ENCODE measurements at regions not wholly inside any gene's neighbourhood (a gene's known extent, or its start where the extent isn't known, plus 50 kb on each side); places are given as distances from the start of the nearest gene placed in this dataset.

DNA sequence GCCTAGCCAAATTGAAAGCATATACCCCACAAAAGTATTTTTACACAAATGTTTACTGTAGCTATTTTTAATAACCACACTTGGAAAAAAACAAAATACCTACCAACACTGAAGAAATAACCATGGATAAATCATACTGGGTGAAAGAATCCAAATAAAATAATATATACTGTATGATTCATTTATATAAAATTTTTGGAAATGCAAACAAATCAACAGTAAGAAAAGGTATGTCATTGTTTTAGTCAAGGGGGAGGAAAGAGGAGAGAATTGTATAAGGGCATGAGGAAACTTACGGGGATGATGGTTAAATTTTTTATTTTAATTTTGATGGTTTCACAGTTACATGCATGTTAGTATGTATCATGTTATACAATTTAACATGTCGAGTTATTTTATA lies 557.8 kb downstream of the TECRL start:
- CTCF ChIA-PET, result no interaction called here
- H3K27ac ChIP-seq (ENCODE audit: low read length), result no peak overlapping the region
- Mint-ChIP-seq H3K27me3 (no peaks in the 10 kb centered on the region), H3K9me3 (peaks cover 2 to 6% (median 3%) of the 10 kb centered on the region in 3 donors), H3K27ac (no peak overlapping the region), H3K4me3 (no peak overlapping the region), H3K36me3 (no peaks in the 10 kb centered on the region), H3K4me1 (no peaks in the 10 kb centered on the region)
- H3K4me3 ChIP-seq (ENCODE audit: control insufficient read depth in 1 of 2, extremely low read depth in 1 of 2, low read length in 1 of 2), result no peak overlapping the region
- H3K9me3 ChIP-seq, result no peaks in the 10 kb centered on the region
- no peaks in the 10 kb centered on the region for H3K4me1 ChIP-seq (ENCODE audit: control insufficient read depth in 1 of 2, extremely low read depth in 1 of 2, insufficient read depth in 2 of 2, low read length in 2 of 2)
- POLR2A ChIA-PET, result no interaction called here
- no peak for ATAC-seq (replicated peaks in 1 of 4)
- H3K27me3 ChIP-seq (replicated peaks in 1 of 2; ENCODE audit: control insufficient read depth in 2 of 2, extremely low read depth in 1 of 2, insufficient read depth in 2 of 2, low read length in 1 of 2), result no peaks in the 10 kb centered on the region
- no peaks in the 10 kb centered on the region for H3K36me3 ChIP-seq (ENCODE audit: control insufficient read depth in 2 of 2, extremely low read depth in 1 of 2, insufficient read depth in 1 of 2, low read length in 1 of 2)
- WGBS (ENCODE audit: insufficient coverage), result 100% methylated on average over 1 of the region's 2 CpGs
- DNase-seq, result no peak

GRCh38 chr4:63841266-63841665 lies 568.0 kb downstream of the TECRL start:
- Histone ChIP-seq H3K27me3 (replicated peaks in 1 of 2; ENCODE audit: control insufficient read depth in 2 of 2, extremely low read depth in 1 of 2, insufficient read depth in 2 of 2, low read length in 1 of 2) (no peaks in the 10 kb centered on the region), H3K36me3 (ENCODE audit: control insufficient read depth in 2 of 2, extremely low read depth in 1 of 2, insufficient read depth in 1 of 2, low read length in 1 of 2) (no peaks in the 10 kb centered on the region), H3K9me3 (no peaks in the 10 kb centered on the region), H3K4me1 (ENCODE audit: control insufficient read depth in 1 of 2, extremely low read depth in 1 of 2, insufficient read depth in 2 of 2, low read length in 2 of 2) (no peaks in the 10 kb centered on the region), H3K4me3 (ENCODE audit: control insufficient read depth in 1 of 2, extremely low read depth in 1 of 2, low read length in 1 of 2) (no peak overlapping the region), H3K27ac (ENCODE audit: low read length) (no peak overlapping the region)
- Mint-ChIP-seq H3K9me3 (peaks cover 0 to 21% (median 2%) of the 10 kb centered on the region in 3 donors), H3K36me3 (no peaks in the 10 kb centered on the region), H3K4me3 (no peak overlapping the region), H3K27me3 (no peaks in the 10 kb centered on the region), H3K4me1 (no peaks in the 10 kb centered on the region), H3K27ac (no peak overlapping the region)
- POLR2A ChIA-PET, result no interaction called here
- ATAC-seq (replicated peaks in 1 of 4) (no peak), DNase-seq (no peak)
- CTCF ChIA-PET, result no interaction called here
- WGBS (ENCODE audit: insufficient coverage), result no CpG with 5 or more reads among the region's 3 CpGs

DNA sequence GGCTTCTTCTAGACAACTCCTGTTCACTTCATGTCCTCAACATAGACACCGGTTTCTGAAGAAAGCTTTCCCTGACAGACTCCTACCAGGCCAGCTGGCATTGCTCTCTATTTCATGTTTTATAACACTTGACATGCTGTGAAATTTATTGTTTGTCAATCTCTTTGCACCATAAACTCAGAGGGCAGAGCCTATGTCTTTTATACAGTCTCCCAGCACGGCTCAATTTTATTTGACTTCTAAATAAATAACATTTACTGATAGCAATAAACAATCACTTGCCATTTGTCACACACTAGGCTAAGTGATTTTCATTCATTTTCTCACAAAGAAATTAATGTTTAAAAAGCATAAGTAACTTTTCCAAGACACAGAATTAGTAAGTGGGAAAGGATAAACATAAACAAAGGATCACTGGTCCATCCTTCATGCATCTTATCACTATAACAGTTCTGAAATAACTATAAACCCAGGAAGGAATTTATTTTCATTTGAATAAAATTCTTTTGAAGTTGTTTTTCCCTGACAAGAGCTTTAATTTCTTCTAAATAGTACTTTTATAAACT lies 577.6 kb downstream of the TECRL start:
- DNase-seq (no peak), ATAC-seq (replicated peaks in 1 of 4) (no peak)
- H3K9me3 Mint-ChIP-seq, result peaks cover 3 to 36% (median 6%) of the 10 kb centered on the region in 3 donors
- H3K27ac Mint-ChIP-seq, result no peak overlapping the region
- Histone ChIP-seq H3K27ac (ENCODE audit: low read length) (no peak overlapping the region), H3K4me1 (ENCODE audit: control insufficient read depth in 1 of 2, extremely low read depth in 1 of 2, insufficient read depth in 2 of 2, low read length in 2 of 2) (no peaks in the 10 kb centered on the region), H3K4me3 (ENCODE audit: control insufficient read depth in 1 of 2, extremely low read depth in 1 of 2, low read length in 1 of 2) (no peak overlapping the region), H3K27me3 (replicated peaks in 1 of 2; ENCODE audit: control insufficient read depth in 2 of 2, extremely low read depth in 1 of 2, insufficient read depth in 2 of 2, low read length in 1 of 2) (no peaks in the 10 kb centered on the region), H3K36me3 (ENCODE audit: control insufficient read depth in 2 of 2, extremely low read depth in 1 of 2, insufficient read depth in 1 of 2, low read length in 1 of 2) (no peaks in the 10 kb centered on the region), H3K9me3 (peaks cover 2% of the 10 kb centered on the region)
- ChIA-PET CTCF (no interaction called here), POLR2A (no interaction called here)
- no peaks in the 10 kb centered on the region for H3K27me3 Mint-ChIP-seq
- WGBS (ENCODE audit: insufficient coverage), result no CpG with 5 or more reads among the region's 2 CpGs
- no peaks in the 10 kb centered on the region for H3K4me1 Mint-ChIP-seq
- H3K4me3 Mint-ChIP-seq, result no peak overlapping the region
- H3K36me3 Mint-ChIP-seq, result no peaks in the 10 kb centered on the region

DNA sequence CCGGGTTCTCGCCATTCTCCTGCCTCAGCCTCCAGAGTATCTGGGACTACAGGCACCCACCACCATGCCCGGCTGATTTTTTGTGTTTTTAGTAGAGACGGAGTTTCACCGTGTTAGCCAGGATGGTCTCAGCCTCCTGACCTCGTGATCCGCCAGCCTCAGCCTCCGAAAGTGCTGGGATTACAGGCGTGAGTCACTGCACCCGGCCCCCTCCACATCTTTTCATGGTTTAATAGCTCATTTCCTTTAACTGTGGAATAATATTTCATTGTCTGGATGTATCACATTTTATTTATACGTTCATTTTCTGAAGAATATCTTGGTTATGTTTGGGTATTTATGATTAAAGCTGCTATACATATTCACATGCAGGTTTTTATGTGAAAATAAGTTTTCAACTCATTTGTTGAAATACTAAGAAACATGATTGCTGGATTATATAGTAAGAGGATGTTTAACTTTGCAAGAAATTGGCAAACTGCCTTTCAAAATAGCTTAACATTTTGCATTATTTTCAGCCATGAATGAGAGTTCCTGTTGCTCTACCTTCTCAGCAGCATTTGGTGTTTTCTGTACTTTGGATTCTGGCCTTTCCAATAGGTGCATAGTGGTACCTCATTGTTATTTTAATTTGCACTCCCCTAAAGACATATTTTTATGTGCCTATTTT lies 591.9 kb downstream of the TECRL start:
- H3K4me1 ChIP-seq (ENCODE audit: control insufficient read depth in 1 of 2, extremely low read depth in 1 of 2, insufficient read depth in 2 of 2, low read length in 2 of 2), result no peaks in the 10 kb centered on the region
- Mint-ChIP-seq H3K27ac (no peak overlapping the region), H3K4me3 (no peak overlapping the region), H3K36me3 (no peaks in the 10 kb centered on the region), H3K9me3 (peaks cover 11 to 27% (median 23%) of the 10 kb centered on the region in 3 donors), H3K27me3 (no peaks in the 10 kb centered on the region), H3K4me1 (no peaks in the 10 kb centered on the region)
- WGBS (ENCODE audit: insufficient coverage), result 83% methylated on average over 5 of the region's 11 CpGs
- no peak for DNase-seq
- no peaks in the 10 kb centered on the region for H3K9me3 ChIP-seq
- H3K27ac ChIP-seq (ENCODE audit: low read length), result no peak overlapping the region
- ChIA-PET CTCF (no interaction called here), POLR2A (no interaction called here)
- H3K36me3 ChIP-seq (ENCODE audit: control insufficient read depth in 2 of 2, extremely low read depth in 1 of 2, insufficient read depth in 1 of 2, low read length in 1 of 2), result no peaks in the 10 kb centered on the region
- H3K4me3 ChIP-seq (ENCODE audit: control insufficient read depth in 1 of 2, extremely low read depth in 1 of 2, low read length in 1 of 2), result no peak overlapping the region
- ATAC-seq (replicated peaks in 1 of 4), result no peak
- H3K27me3 ChIP-seq (replicated peaks in 1 of 2; ENCODE audit: control insufficient read depth in 2 of 2, extremely low read depth in 1 of 2, insufficient read depth in 2 of 2, low read length in 1 of 2), result no peaks in the 10 kb centered on the region

- no peaks in the 10 kb centered on the region for H3K36me3 Mint-ChIP-seq
- Histone ChIP-seq H3K4me3 (ENCODE audit: control insufficient read depth in 1 of 2, extremely low read depth in 1 of 2, low read length in 1 of 2) (no peak overlapping the region), H3K4me1 (ENCODE audit: control insufficient read depth in 1 of 2, extremely low read depth in 1 of 2, insufficient read depth in 2 of 2, low read length in 2 of 2) (no peaks in the 10 kb centered on the region), H3K9me3 (no peaks in the 10 kb centered on the region), H3K27me3 (replicated peaks in 1 of 2; ENCODE audit: control insufficient read depth in 2 of 2, extremely low read depth in 1 of 2, insufficient read depth in 2 of 2, low read length in 1 of 2) (no peaks in the 10 kb centered on the region), H3K27ac (ENCODE audit: low read length) (no peak overlapping the region), H3K36me3 (ENCODE audit: control insufficient read depth in 2 of 2, extremely low read depth in 1 of 2, insufficient read depth in 1 of 2, low read length in 1 of 2) (no peaks in the 10 kb centered on the region)
- POLR2A ChIA-PET, result no interaction called here
- no peak for DNase-seq
- H3K27me3 Mint-ChIP-seq, result no peaks in the 10 kb centered on the region
- no peaks in the 10 kb centered on the region for H3K4me1 Mint-ChIP-seq
- WGBS (ENCODE audit: insufficient coverage), result no CpG with 5 or more reads among the region's 4 CpGs
- no peak overlapping the region for H3K27ac Mint-ChIP-seq
- no peak overlapping the region for H3K4me3 Mint-ChIP-seq
- CTCF ChIA-PET, result no interaction called here
- no peak for ATAC-seq (replicated peaks in 1 of 4)
- H3K9me3 Mint-ChIP-seq, result peaks cover 11 to 40% (median 29%) of the 10 kb centered on the region in 3 donors
These were observed 594.9 kb downstream of the TECRL start for GRCh38 chr4:63814171-63814964.

DNA sequence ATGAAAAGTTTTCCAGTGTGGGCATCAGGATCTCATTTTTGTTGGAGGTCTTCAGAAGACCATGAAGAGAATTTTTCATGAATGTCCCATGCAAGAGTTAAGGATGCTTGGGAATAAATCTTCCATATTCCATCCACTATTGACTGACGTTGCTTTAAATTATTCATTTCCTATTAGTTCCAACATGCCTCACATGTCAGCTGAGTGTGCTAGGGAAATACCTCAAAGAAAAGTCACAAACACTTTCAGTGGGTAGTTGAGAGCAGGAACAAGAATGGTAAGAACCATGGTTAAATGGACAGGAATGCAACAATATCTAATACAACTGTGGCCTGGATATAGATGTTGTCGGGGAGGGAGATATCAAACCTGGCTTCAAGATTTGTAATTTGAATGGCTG lies 610.1 kb downstream of the TECRL start:
- H3K27ac Mint-ChIP-seq, result no peak overlapping the region
- CTCF ChIA-PET, result no interaction called here
- Histone ChIP-seq H3K4me1 (ENCODE audit: control insufficient read depth in 1 of 2, extremely low read depth in 1 of 2, insufficient read depth in 2 of 2, low read length in 2 of 2) (no peaks in the 10 kb centered on the region), H3K27ac (ENCODE audit: low read length) (no peak overlapping the region), H3K9me3 (peaks cover 2% of the 10 kb centered on the region), H3K27me3 (replicated peaks in 1 of 2; ENCODE audit: control insufficient read depth in 2 of 2, extremely low read depth in 1 of 2, insufficient read depth in 2 of 2, low read length in 1 of 2) (no peaks in the 10 kb centered on the region), H3K4me3 (ENCODE audit: control insufficient read depth in 1 of 2, extremely low read depth in 1 of 2, low read length in 1 of 2) (no peak overlapping the region), H3K36me3 (ENCODE audit: control insufficient read depth in 2 of 2, extremely low read depth in 1 of 2, insufficient read depth in 1 of 2, low read length in 1 of 2) (no peaks in the 10 kb centered on the region)
- no peak for ATAC-seq (replicated peaks in 1 of 4)
- no peak overlapping the region for H3K4me3 Mint-ChIP-seq
- WGBS (ENCODE audit: insufficient coverage), result no CpG with 5 or more reads among the region's 2 CpGs
- no peaks in the 10 kb centered on the region for H3K4me1 Mint-ChIP-seq
- no peaks in the 10 kb centered on the region for H3K27me3 Mint-ChIP-seq
- POLR2A ChIA-PET, result no interaction called here
- H3K9me3 Mint-ChIP-seq, result peaks cover 6 to 12% (median 11%) of the 10 kb centered on the region in 3 donors
- no peaks in the 10 kb centered on the region for H3K36me3 Mint-ChIP-seq
- no peak for DNase-seq
